ENCODE measurements at regions not wholly inside any gene's neighbourhood (a gene's known extent, or its start where the extent isn't known, plus 50 kb on each side); places are given as distances from the start of the nearest gene placed in this dataset.
"Not testable (repeated sequence)": the region's sequence is repeated elsewhere in the genome, so short reads cannot be mapped to it uniquely, and the experiment has no call there.

DNA sequence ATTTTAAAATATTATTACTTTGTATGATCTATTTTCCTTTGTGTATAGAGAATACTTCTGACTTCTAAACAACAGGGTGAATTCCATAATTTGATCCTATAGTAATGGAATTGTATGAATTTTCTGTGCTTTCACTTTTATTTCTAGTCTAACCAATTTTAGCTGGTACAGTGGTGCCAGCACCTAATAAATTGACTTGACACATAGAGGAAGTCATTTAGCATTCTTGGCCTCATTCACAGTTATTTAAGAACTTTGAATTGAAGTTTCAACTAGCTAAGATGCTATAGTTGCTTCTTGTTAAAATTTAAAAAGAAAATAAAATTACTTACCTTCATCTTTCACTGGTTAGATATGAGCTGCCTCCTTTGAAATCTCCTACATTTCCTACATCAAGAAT, 220.4 kb downstream of the CPS1 start:
- Histone ChIP-seq H3K9me3 (ENCODE audit: low read depth) (no peaks in the 10 kb centered on the region), H3K27me3 (no peaks in the 10 kb centered on the region), H3K79me2 (ENCODE audit: low read depth) (no peaks in the 10 kb centered on the region), H3K4me1 (peaks cover 5% of the 10 kb centered on the region), H3K4me2 (no peak overlapping the region), H4K20me1 (ENCODE audit: low read depth) (no peaks in the 10 kb centered on the region), H2AFZ (replicated peaks) (no peak overlapping the region), H3K36me3 (no peaks in the 10 kb centered on the region), H3K27ac (no peak overlapping the region), H3F3A (ENCODE audit: low read depth) (no peaks in the 10 kb centered on the region), H3K4me3 (no peak overlapping the region), H3K9ac (no peak overlapping the region)
- no peaks in the 10 kb centered on the region for H3K36me3 Mint-ChIP-seq
- no peak for DNase-seq (ENCODE audit: low spot score)
- H3K27me3 Mint-ChIP-seq (ENCODE audit: insufficient read depth, low read depth): no peaks in the 10 kb centered on the region
- H3K9me3 Mint-ChIP-seq: peaks cover 5% of the 10 kb centered on the region
- H3K27ac Mint-ChIP-seq: no peak overlapping the region
- no peaks in the 10 kb centered on the region for H3K4me1 Mint-ChIP-seq
- TF ChIP-seq CTCF (IDR thresholded peaks at IDR 0.05) (no peak), EZH2phosphoT487 (IDR thresholded peaks at IDR 0.05) (no peak), EZH2 (IDR thresholded peaks at IDR 0.05) (no peak)
- no peak overlapping the region for H3K4me3 Mint-ChIP-seq

DNA sequence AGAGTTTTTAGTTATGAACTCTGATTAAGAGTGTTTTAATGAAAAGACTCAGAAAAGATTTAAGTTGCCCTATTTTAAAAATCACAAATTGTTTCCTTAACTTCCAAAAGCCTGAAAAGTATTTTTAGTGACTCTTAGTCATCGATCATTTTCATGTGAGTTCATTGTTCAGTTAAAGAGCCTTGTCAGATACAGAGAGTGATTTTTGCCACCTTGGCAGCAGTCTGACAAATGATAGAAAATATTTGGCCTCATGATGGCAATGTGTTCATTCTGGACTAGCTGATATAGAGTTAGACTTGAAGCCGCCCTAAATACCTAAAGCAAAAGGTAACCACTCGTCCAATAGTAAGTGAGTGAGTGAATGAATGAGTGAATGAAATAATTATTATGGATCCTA, 225.8 kb downstream of the CPS1 start:
- Mint-ChIP-seq H3K27ac (no peak overlapping the region), H3K27me3 (ENCODE audit: insufficient read depth, low read depth) (no peaks in the 10 kb centered on the region), H3K36me3 (no peaks in the 10 kb centered on the region), H3K9me3 (no peaks in the 10 kb centered on the region), H3K4me3 (no peak overlapping the region), H3K4me1 (no peaks in the 10 kb centered on the region)
- Histone ChIP-seq H4K20me1 (ENCODE audit: low read depth) (no peaks in the 10 kb centered on the region), H2AFZ (replicated peaks) (no peak overlapping the region), H3F3A (ENCODE audit: low read depth) (no peaks in the 10 kb centered on the region), H3K9me3 (ENCODE audit: low read depth) (no peaks in the 10 kb centered on the region), H3K4me2 (no peak overlapping the region), H3K27ac (no peak overlapping the region), H3K4me3 (no peak overlapping the region), H3K79me2 (ENCODE audit: low read depth) (no peaks in the 10 kb centered on the region), H3K9ac (no peak overlapping the region), H3K27me3 (no peaks in the 10 kb centered on the region), H3K4me1 (peaks cover 7% of the 10 kb centered on the region), H3K36me3 (no peaks in the 10 kb centered on the region)
- no peak for DNase-seq (ENCODE audit: low spot score)
- no peak for TF ChIP-seq CTCF (IDR thresholded peaks at IDR 0.05)
- TF ChIP-seq EZH2 (IDR thresholded peaks at IDR 0.05): no peak
- no peak for TF ChIP-seq EZH2phosphoT487 (IDR thresholded peaks at IDR 0.05)

DNA sequence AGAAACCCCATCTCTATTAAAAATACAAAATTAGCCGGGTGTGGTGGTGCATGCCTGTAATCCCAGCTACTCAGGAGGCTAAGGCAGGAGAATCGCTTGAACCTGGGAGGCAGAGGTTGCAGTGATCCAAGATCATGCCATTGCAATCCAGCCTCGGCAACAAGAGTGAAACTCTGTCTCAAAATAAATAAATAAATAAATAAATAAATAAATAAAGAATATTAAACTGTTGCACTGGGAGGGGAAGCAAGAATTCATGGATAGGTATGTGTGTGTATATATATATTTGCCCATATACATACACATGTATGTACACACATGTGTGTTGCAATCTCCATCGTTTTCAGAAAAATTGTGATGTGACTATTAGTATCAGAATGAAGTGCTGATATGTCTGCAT, 231.4 kb downstream of the CPS1 start:
- not testable (repeated sequence) for H3K27me3 ChIP-seq; H3K4me2 ChIP-seq; H3K4me1 ChIP-seq; H3K27ac ChIP-seq; DNase-seq (ENCODE audit: low spot score); H3K4me1 Mint-ChIP-seq; H3K36me3 ChIP-seq; H3K9me3 Mint-ChIP-seq; H3K79me2 ChIP-seq (ENCODE audit: low read depth); H4K20me1 ChIP-seq (ENCODE audit: low read depth); H3K27ac Mint-ChIP-seq; H3K36me3 Mint-ChIP-seq; H3K27me3 Mint-ChIP-seq (ENCODE audit: insufficient read depth, low read depth); H3F3A ChIP-seq (ENCODE audit: low read depth); H3K9me3 ChIP-seq (ENCODE audit: low read depth); H2AFZ ChIP-seq (replicated peaks); H3K9ac ChIP-seq; H3K4me3 ChIP-seq; H3K4me3 Mint-ChIP-seq

DNA sequence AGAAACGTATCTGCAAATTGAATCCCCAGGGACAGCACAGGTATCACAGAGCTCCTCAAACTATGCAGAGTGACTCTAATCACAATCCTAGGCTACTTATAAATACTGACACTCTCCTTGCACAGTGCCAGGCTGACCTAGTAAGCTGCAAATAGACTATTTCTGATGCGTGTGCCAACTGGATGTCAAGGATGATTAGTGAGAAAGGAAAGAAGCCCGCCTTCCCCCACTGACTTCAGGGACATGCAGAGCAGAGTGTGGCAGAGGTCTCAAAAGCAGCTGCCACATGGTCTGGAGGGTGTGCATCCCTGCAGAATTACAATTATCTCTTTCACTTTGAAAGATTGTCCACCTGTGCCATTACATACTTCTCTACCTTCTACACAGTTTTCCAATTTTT, 235.6 kb downstream of the CPS1 start:
- no peak overlapping the region for H3K27ac ChIP-seq
- no peaks in the 10 kb centered on the region for H3K36me3 ChIP-seq
- no peaks in the 10 kb centered on the region for H3F3A ChIP-seq (ENCODE audit: low read depth)
- no peaks in the 10 kb centered on the region for H3K27me3 ChIP-seq
- Mint-ChIP-seq H3K9me3 (no peaks in the 10 kb centered on the region), H3K4me3 (no peak overlapping the region), H3K27ac (no peak overlapping the region), H3K4me1 (no peaks in the 10 kb centered on the region), H3K36me3 (no peaks in the 10 kb centered on the region), H3K27me3 (ENCODE audit: insufficient read depth, low read depth) (no peaks in the 10 kb centered on the region)
- no peak overlapping the region for H3K4me3 ChIP-seq
- no peak overlapping the region for H2AFZ ChIP-seq (replicated peaks)
- H3K79me2 ChIP-seq (ENCODE audit: low read depth): no peaks in the 10 kb centered on the region
- DNase-seq (ENCODE audit: low spot score): no peak
- H3K4me1 ChIP-seq: no peaks in the 10 kb centered on the region
- H4K20me1 ChIP-seq (ENCODE audit: low read depth): no peaks in the 10 kb centered on the region
- no peaks in the 10 kb centered on the region for H3K9me3 ChIP-seq (ENCODE audit: low read depth)
- no peak overlapping the region for H3K4me2 ChIP-seq
- TF ChIP-seq CTCF (IDR thresholded peaks at IDR 0.05) (no peak), EZH2phosphoT487 (IDR thresholded peaks at IDR 0.05) (no peak), EZH2 (IDR thresholded peaks at IDR 0.05) (no peak)
- H3K9ac ChIP-seq: no peak overlapping the region
